ENCODE measurements at regions not wholly inside any gene's neighbourhood (a gene's known extent, or its start where the extent isn't known, plus 50 kb on each side); places are given as distances from the start of the nearest gene placed in this dataset.

DNA sequence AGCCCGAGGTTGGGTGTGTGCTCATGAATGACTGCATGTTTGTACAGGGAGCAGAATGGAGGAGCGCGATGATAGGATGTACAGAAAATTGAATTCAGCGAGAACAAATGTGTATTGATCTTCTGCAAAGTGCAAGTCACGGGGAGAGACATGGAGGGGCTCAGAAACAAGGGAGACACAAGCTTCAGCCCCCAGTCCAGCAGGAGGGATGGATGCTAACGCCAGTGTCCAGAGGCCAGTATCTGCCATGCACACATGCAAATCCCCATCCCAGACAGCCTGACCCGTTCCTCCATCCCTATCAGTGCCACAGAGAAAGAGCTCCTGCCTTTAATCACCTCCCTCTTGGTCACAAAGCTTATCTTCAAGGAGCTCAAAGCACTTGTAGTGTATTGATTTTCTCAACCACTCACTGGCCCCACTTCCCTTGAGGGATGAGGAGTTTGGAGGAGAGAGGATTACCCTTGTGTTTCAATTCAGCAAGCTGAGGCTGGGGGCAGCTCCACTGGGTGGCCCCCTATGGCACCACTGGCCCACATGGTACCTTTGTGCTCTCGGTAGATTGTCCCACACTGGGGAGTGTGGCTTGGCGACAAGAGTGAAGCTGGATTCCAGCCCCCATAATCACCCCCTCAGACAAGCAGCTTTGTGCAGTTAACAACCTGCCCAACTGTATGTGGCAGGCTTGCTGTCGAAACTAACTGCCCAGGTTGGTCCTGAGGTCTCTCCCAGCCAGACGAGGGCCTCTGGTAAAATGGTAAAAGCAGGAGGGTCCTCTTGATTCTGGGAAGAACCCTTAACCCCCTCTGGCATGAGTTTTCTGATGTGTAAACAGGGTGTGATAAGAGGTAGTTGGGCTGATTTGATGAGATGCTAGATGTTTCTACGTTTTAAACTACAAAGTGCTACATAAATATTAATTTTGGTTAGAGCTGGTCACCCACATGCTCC, 151.6 kb upstream of the UNC5B start:
- TF ChIP-seq CTCF (IDR thresholded peaks at IDR 0.05; ENCODE audit: borderline replicate concordance, control extremely low read depth, extremely low read depth, insufficient read depth, missing control alignments), result no peak
- DNase-seq (ENCODE audit: low spot score), result no peak
- in situ Hi-C loops (cut with MboI; ENCODE audit: low sequenced_read_pairs, unreplicated experiment), result no loop called here

DNA sequence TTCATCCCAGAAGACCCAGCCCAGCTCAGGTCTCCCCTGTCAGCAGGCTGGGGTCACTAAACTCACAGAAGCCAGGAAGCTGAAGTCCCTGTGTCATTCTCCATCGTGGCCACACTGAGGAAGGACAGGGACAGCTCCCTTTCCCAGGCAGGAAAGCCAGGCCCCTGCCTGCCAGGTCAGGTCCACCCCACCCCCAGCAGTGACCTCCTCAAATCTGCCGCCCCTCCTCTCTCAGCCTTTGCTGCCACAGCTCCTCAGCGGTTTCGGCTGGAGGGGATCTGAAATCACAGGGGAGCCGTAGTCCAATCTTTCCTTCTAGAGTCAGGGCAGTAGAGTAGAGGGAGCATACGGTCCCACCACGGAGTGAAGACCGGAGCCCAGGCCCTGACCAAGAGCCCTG, 150.9 kb upstream of the UNC5B start:
- DNase-seq (ENCODE audit: low spot score), result no peak
- TF ChIP-seq CTCF (IDR thresholded peaks at IDR 0.05; ENCODE audit: borderline replicate concordance, control extremely low read depth, extremely low read depth, insufficient read depth, missing control alignments), result no peak
- in situ Hi-C loops (cut with MboI; ENCODE audit: low sequenced_read_pairs, unreplicated experiment), result no loop called here

DNA sequence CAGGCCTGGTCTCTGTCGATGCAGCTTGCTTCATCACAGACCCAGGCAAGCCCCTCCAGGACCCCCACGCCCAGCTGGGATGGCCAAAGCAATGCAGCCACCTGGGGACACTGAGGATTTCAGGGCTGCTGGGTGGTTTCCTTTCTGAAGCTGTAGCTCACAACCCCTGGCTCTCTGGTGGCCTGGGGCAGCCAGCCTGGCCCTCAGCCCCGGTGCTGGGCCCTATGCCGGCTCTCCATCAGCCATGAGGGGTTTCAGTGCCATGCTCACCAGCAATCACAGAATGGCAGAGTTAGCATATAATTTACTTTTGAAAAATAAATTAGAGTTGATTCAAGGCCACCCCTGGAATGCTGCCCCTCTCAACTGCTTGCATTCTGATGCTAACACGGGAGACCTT, 150.2 kb upstream of the UNC5B start:
- DNase-seq (ENCODE audit: low spot score), result no peak
- no peak for TF ChIP-seq CTCF (IDR thresholded peaks at IDR 0.05; ENCODE audit: borderline replicate concordance, control extremely low read depth, extremely low read depth, insufficient read depth, missing control alignments)
- in situ Hi-C loops (cut with MboI; ENCODE audit: low sequenced_read_pairs, unreplicated experiment), result no loop called here

DNA sequence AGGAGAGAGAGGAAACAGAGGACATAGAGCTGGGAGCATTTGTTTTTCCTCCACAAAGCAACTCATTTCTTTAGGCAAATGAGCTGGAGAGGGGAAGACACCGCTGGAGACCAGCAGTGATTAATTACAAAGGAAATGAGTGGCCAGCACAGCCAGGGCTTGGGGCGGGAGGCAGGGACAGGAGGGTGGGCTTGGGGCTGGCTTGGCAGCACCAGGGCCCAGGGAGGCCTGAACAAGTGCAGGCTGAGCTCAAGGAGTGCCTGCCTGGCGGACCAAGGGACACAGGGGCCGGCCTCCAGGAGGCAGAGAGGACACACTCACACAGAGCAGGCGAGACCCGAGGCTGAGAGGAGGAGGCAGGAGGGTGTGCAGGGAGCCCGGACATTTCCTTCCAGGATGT, 149.0 kb upstream of the UNC5B start:
- TF ChIP-seq CTCF (IDR thresholded peaks at IDR 0.05; ENCODE audit: borderline replicate concordance, control extremely low read depth, extremely low read depth, insufficient read depth, missing control alignments), result no peak
- DNase-seq (ENCODE audit: low spot score), result no peak
- in situ Hi-C loops (cut with MboI; ENCODE audit: low sequenced_read_pairs, unreplicated experiment), result no loop called here

GRCh38 chr10:71064413-71065118, 147.8 kb upstream of the UNC5B start:
- no peak for TF ChIP-seq CTCF (IDR thresholded peaks at IDR 0.05; ENCODE audit: borderline replicate concordance, control extremely low read depth, extremely low read depth, insufficient read depth, missing control alignments)
- in situ Hi-C loops (cut with MboI; ENCODE audit: low sequenced_read_pairs, unreplicated experiment), result no loop called here
- DNase-seq (ENCODE audit: low spot score), result no peak

- no peak for TF ChIP-seq CTCF (IDR thresholded peaks at IDR 0.05; ENCODE audit: borderline replicate concordance, control extremely low read depth, extremely low read depth, insufficient read depth, missing control alignments)
- in situ Hi-C loops (cut with MboI; ENCODE audit: low sequenced_read_pairs, unreplicated experiment), result no loop called here
- DNase-seq (ENCODE audit: low spot score), result no peak
These were observed 146.7 kb upstream of the UNC5B start for GRCh38 chr10:71065659-71066058.

Data from GM13976 (cell line).